ENCODE measurements at regions not wholly inside any gene's neighbourhood (a gene's known extent, or its start where the extent isn't known, plus 50 kb on each side); places are given as distances from the start of the nearest gene placed in this dataset.

DNA sequence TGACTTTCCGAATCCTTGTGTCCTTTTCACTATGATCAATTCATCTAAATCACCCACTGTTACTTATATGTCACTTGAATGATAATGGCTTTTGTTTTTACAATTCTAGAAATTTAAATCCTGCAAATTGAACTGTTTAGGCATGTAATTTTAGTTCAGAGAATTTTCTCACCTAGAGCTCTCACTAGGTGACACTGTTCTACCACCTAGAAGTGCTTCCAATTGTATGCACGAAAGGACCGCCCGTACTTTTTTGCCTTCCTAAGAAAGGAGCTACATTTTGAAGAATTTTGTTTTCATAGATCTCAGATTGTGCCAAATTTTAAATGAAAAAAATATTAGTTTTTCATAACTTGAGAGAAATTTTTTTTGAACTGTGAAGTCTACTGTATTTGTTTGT, 481.6 kb upstream of the FSTL5 start:
- no peak for DNase-seq (ENCODE audit: low read depth, low spot score)
- H3K27me3 ChIP-seq (ENCODE audit: control insufficient read depth, insufficient read depth, low read length), result no peaks in the 10 kb centered on the region
- TF ChIP-seq, protein P1, sequence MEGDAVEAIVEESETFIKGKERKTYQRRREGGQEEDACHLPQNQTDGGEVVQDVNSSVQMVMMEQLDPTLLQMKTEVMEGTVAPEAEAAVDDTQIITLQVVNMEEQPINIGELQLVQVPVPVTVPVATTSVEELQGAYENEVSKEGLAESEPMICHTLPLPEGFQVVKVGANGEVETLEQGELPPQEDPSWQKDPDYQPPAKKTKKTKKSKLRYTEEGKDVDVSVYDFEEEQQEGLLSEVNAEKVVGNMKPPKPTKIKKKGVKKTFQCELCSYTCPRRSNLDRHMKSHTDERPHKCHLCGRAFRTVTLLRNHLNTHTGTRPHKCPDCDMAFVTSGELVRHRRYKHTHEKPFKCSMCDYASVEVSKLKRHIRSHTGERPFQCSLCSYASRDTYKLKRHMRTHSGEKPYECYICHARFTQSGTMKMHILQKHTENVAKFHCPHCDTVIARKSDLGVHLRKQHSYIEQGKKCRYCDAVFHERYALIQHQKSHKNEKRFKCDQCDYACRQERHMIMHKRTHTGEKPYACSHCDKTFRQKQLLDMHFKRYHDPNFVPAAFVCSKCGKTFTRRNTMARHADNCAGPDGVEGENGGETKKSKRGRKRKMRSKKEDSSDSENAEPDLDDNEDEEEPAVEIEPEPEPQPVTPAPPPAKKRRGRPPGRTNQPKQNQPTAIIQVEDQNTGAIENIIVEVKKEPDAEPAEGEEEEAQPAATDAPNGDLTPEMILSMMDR (IDR thresholded peaks at IDR 0.05; ENCODE audit: low read depth, low read length), result no peak
- POLR2A ChIA-PET, result no interaction called here
- H3K27ac ChIP-seq (ENCODE audit: low read depth, low read length), result no peak overlapping the region
- peaks cover 10% of the 10 kb centered on the region for H3K9me3 ChIP-seq (ENCODE audit: control insufficient read depth, insufficient read depth, low read length)
- H3K4me3 ChIP-seq (ENCODE audit: low read depth, low read length), result no peak overlapping the region
- CTCF ChIA-PET, result no interaction called here

DNA sequence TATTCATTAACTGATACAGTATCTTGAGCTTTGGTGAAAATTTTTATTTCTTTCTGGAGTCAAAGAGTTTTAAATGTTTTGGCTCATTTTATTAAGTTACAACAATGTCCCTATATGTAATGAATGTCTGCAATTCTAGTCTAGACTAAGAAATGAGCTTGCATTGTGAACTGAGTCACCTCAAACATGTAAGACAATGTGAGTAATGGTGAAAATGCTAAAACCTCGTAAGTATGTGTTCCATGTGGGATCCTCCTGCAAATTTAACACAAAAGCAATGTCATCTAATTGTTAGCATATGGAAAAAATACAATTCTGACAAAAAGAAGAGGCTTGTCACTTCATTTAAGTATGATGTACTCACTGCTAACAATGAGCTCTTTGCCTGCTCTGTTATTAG, 480.5 kb upstream of the FSTL5 start:
- POLR2A ChIA-PET, result no interaction called here
- no peak overlapping the region for H3K27ac ChIP-seq (ENCODE audit: low read depth, low read length)
- DNase-seq (ENCODE audit: low read depth, low spot score), result no peak
- TF ChIP-seq, protein P1 (IDR thresholded peaks at IDR 0.05; ENCODE audit: low read depth, low read length), result no peak
- peaks cover 19% of the 10 kb centered on the region for H3K9me3 ChIP-seq (ENCODE audit: control insufficient read depth, insufficient read depth, low read length)
- no peak overlapping the region for H3K4me3 ChIP-seq (ENCODE audit: low read depth, low read length)
- H3K27me3 ChIP-seq (ENCODE audit: control insufficient read depth, insufficient read depth, low read length), result no peaks in the 10 kb centered on the region
- CTCF ChIA-PET, result no interaction called here

DNA sequence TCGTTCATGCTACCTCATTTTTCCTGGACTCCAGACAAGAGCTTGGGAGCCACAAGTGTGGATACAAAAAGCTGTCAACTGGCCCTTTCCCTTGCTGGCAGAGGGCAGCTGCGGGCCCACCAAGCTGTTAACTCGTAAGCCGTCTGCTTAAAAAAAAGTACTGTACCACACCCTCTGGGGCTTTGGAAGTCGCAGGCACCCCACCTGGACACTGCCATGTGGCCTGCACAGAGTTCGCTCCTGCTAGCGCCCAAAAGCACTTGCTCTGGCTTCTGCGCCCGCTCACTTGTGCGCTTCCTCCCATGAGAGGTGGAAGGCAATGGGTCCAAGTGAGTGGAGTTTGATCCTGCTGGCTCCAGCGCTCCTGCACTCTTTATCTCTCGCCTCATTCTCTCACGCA, 476.4 kb upstream of the FSTL5 start:
- CTCF ChIA-PET, result no interaction called here
- H3K9me3 ChIP-seq (ENCODE audit: control insufficient read depth, insufficient read depth, low read length), result peaks cover 12% of the 10 kb centered on the region
- H3K4me3 ChIP-seq (ENCODE audit: low read depth, low read length), result no peak overlapping the region
- TF ChIP-seq, protein P1 (IDR thresholded peaks at IDR 0.05; ENCODE audit: low read depth, low read length), result no peak
- H3K27ac ChIP-seq (ENCODE audit: low read depth, low read length), result no peak overlapping the region
- H3K27me3 ChIP-seq (ENCODE audit: control insufficient read depth, insufficient read depth, low read length), result no peaks in the 10 kb centered on the region
- no peak for DNase-seq (ENCODE audit: low read depth, low spot score)
- POLR2A ChIA-PET, result no interaction called here

DNA sequence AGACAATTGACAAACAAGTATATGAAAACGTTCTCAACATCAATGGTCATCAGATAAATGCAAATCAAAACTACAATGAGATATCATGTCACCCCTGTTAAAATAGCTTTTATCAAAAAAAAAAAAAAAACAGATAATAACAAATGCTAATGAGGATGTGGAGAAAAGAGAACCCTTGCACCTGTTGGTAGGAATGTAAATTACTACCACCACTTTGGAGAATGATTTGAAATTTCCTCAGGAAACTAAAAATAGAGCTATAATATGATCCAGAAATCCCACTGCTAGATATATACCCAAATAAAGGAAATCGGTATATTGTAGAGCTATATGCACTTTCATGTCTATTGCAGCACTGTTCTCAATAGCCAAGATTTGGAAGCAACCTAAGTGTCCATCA, 470.6 kb upstream of the FSTL5 start:
- Histone ChIP-seq H3K27me3 (ENCODE audit: control insufficient read depth, insufficient read depth, low read length) (no peaks in the 10 kb centered on the region), H3K9me3 (ENCODE audit: control insufficient read depth, insufficient read depth, low read length) (no peaks in the 10 kb centered on the region), H3K4me3 (ENCODE audit: low read depth, low read length) (no peak overlapping the region), H3K27ac (ENCODE audit: low read depth, low read length) (no peak overlapping the region)
- TF ChIP-seq, protein P1 (IDR thresholded peaks at IDR 0.05; ENCODE audit: low read depth, low read length), result no peak
- POLR2A ChIA-PET, result no interaction called here
- CTCF ChIA-PET, result no interaction called here
- DNase-seq (ENCODE audit: low read depth, low spot score), result no peak

DNA sequence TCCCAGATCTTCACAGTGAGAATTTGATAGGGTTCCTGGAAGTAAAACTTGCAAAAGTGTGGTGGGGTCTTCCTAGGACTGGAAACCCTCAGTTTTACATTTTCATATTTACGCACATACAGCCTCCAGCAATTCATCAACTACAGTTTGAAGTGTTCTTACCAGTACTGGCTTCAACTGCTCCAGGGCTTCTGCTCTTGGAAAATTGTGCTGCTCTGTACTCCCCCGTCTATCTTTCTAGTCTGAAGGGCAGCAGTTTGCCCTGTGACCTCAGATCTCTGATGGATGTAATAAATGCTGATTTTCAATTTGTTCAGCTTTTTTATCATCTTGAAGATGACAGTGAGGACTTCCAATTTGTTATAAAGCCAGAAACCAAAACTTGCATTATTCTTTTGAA, 458.9 kb upstream of the FSTL5 start:
- H3K27ac ChIP-seq (ENCODE audit: low read depth, low read length), result no peak overlapping the region
- H3K4me3 ChIP-seq (ENCODE audit: low read depth, low read length), result no peak overlapping the region
- TF ChIP-seq, protein P1 (IDR thresholded peaks at IDR 0.05; ENCODE audit: low read depth, low read length), result no peak
- H3K27me3 ChIP-seq (ENCODE audit: control insufficient read depth, insufficient read depth, low read length), result no peaks in the 10 kb centered on the region
- CTCF ChIA-PET, result no interaction called here
- POLR2A ChIA-PET, result no interaction called here
- no peak for DNase-seq (ENCODE audit: low read depth, low spot score)
- peaks cover 9% of the 10 kb centered on the region for H3K9me3 ChIP-seq (ENCODE audit: control insufficient read depth, insufficient read depth, low read length)

Data from AG04450 (cell line).